GM19328 (cell line): ENCODE measurements at regions not wholly inside any gene's neighbourhood (a gene's known extent, or its start where the extent isn't known, plus 50 kb on each side); places are given as distances from the start of the nearest gene placed in this dataset.
A peak's percentile ranks its signal among the peaks of the same experiment; 100 is the strongest.

Experiments
- ATAC-seq: cut with Tn5 transposase; IDR thresholded peaks from one replicate; pipeline ENCODE4 v1.9.1; 2021; ENCODE audit warnings: mild to moderate bottlenecking, moderate library complexity; ENCODE audit not compliant: unreplicated experiment

DNA sequence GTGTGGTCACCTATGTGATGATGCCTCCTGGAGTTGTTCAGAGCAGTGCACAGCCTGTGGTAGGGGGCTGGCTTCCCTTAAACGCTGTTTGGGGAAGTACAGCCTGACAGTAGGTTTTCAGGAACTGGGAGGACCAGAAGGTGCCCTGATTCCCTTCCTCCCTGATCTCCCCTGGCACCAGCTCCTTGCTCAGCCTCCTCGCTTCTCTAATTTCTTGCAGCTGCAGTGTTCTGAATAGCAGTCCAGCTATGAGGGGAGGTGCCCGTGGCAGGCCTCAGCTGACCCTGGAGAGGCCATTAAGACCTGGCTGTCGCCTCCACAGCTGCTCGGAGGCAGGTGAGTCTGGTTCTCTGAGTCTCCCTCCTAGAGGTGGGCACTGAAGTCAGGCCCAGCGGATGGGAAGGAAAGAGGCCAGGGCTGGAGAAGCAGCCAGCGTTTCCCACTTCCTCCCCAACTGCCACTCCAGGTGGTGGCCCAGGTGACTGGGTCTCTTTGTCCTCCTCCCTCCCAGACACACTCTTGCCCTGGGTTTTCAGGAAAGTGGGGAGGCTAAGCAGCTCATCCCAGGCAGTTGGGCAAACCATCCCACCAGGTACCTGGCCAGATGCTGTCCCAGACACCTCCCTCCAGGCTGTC, 52.0 kb upstream of the RPL11 start:
- no peak for ATAC-seq

DNA sequence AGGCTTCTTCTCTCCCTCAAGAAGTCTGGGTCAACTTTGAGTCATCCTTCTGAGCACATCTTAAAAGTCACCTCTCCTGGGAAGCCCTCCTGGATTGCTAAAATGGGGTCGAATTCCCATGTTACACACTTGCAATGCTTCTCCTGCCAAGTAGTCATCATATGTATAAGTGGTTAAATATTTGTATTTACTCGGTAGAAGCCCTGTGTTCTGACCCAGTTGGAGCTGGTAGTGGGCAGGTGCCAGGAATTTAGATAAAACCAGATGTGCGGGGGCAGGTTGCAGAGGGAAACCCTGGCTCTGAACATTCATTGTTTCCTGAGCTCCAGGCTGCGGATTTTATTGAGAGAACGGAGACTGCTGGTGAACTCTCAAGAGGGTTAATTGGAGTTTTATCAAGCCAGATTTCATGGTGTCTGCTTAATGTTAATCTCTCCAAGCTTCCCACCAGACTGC, 52.8 kb upstream of the RPL11 start:
- no peak for ATAC-seq

DNA sequence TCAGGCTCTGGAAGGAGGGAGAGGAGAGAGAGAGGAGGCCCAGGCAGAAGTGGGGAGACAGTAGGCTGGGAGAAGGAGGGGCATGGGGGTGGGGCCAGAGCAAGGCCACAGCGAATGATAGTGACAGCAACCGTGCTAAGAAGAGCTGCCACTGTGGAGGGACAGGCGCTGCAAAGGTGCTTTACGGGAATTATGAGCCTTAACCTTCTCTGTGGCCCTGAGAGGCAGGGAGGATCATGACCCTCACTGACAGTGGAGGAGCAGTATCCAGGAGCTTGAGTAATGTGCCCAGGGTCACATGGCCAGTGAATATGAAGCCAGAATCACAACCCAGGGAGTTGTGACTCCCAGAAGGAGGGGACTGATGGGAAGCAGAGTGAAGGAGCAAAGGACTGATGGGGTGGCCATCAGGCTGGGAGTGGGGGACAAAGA, 53.4 kb upstream of the RPL11 start:
- ATAC-seq: no peak

DNA sequence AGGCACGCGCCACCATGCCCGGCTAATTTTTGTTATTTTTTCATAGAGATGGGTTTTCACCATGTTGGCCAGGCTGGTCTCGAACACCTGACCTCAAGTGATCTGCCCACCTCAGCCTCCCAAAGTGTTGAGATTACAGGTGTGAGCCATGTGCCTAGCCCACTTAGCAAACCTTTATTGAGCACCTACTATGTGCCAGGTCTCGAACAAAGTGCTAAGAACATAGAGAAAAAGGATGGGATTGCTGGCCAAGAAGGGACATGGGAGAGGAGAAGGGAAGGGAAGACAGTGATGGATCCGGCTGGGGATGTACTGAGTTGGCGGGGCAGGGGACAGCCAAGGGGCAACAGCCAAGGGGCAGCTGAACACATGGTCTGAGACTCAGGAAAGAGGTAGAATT, 55.6 kb upstream of the RPL11 start:
- no peak for ATAC-seq

DNA sequence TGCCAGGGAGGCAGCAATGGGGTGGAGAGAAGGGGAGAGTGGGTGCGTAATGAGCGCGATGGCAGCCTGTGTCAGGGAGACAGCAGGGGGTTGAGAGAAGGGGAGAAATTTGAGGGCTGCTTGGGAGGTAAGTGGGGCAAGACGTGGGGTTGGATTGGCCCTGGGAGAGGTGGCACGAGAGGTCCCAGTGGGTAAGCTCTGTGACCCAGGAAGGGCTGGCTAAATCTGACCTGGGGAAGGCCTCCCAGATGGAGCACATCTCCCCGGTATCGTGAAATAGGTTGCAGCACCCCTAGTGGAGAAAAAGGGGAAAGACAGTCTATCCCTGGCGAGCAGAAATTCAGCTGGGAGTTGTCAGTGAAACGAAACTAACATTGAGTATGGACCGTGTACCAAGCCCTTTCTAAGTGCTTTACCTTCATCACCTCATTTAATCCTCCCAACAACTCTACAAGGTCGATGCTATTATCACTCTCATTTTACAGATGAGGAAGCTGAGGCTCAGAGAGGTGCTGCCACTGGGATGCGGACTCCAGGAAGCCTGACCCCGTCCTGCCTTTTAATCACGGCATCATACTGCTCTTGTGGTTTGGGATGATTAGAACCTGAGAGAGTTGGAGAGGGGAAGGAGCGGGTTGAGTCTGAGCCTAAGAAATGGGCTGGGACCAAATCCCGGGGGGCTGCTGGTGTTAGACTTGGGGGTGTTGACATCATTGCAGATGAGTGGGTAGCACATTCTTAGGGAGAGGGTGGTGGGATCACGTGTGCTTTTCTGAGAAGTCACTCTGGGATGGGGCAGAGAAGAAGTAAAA, 56.6 kb upstream of the RPL11 start:
- no peak for ATAC-seq

DNA sequence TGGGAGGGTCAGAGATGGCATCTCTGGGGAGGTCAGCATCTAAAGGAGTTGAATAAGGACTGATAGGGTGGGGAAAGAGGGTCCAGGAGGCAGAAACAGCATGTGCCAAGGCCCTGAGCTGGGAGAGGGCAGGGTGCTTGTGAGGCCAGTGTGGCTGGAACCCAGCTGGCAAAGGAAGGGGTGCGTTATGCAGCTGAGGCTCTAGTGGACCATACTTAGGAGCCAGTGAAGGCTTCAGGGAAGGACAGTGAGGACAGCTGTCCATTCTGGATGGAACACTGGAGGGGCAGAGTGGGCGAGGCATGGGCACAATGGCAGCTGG, 57.1 kb upstream of the RPL11 start:
- ATAC-seq: no peak

DNA sequence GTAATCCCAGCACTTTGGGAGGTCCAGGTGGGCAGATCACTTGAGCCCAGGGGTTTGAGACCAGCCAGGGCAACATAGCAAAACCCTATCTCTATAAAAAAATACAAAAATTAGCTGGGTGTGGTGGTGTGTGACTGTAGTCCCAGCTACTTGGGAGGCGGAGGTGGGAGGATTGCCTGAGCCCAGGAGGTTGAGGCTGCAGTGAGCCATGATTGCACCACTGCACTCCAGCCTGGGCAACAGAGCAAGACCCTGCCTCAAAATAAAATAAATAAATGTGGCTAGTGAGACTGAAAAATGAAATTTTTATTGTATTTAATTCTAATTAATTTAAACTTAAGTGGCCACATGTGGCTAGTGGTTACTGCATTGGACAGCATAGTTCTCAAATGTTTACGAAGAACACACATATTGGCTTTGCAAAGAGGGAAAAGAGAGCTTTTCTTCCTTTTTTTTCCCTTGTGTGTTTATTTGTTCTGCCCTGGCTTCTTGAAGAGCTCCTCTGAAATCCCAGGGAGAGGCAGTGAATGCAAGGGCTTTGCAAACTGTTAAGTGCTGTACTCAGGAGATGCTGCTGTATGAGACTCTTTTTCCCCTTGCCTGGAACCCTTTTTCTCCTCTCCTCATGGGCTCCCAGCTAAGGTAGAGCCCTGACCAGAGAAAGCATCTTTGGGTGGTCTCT, 59.0 kb upstream of the RPL11 start:
- no peak for ATAC-seq

DNA sequence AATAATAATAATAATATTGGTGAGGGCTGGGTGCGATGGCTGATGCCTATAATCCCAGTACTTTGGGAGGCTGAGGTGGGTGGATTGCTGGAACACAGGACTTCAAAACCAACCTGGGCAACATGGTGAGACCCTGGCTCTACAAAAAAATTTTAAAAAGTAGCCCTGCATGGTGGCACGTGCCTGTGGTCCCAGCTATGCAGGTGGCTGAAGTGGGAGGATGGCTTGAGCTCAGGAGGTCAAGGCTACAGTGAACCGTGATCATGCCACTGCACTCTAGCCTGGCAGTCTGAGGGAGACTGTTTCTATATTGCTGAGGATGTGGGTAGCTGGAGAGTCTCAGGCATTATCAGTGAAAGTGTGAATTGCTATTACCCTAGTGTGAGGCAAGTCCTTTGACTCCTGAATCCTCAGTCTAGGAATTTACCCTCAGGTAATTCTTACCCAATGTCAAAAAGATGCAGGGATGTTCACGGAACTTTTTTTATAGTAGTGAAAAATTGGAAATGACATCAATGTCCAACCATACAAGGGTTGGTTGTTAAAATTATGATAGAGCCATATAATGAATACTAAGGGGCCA, 61.8 kb upstream of the RPL11 start:
- ATAC-seq: no peak

DNA sequence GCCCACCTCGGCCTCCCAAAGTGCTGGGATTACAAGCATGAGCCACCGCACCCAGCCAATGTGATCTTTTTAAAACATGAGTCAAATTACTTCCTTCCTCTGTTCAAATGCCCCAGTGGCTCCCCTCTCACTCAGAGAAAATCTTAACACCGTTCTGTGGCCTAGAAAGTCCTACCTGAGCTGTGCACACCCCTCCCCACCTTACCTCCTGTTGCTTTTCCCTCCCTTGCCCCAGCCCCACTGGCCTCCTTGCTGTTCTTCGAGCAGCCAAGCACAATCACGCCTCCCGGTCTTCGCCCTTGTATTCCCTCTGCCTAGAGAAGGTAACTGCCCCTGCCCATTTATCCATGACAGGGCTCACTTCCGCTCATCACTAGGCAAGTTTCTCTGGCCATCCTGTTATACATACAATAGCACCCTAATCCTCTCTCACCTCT, 62.6 kb upstream of the RPL11 start:
- ATAC-seq: no peak

DNA sequence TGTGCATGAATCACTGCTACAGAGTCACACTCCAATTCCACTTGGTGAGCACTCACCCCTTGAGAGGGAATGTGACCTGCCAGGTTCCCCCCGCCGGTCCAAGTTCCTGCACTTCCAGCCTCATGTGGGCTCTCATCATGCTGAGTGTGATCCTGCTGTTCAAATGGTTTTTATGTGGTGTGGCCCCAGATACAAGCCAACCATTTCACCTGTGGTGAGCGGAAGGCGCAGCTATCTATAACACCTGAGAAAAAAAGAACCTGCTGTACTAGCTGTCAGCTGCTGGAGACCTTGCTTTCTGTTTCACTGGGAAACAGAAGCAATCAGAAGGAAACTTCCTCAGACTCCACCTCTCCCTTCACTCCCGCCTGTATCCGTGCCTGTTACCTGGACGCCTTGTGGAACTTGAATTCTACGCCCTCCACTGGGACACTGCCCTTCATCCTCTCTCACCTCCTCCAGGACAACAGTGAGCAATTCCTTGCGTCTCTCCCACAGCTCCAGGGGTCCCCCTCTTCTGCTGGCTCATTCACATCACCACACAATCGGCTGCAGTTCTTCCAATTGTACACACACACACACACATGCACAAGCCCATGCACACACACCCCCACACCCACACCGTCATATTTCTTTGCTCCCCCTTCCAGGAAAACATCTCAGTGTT, 64.4 kb upstream of the RPL11 start:
- no peak for ATAC-seq

DNA sequence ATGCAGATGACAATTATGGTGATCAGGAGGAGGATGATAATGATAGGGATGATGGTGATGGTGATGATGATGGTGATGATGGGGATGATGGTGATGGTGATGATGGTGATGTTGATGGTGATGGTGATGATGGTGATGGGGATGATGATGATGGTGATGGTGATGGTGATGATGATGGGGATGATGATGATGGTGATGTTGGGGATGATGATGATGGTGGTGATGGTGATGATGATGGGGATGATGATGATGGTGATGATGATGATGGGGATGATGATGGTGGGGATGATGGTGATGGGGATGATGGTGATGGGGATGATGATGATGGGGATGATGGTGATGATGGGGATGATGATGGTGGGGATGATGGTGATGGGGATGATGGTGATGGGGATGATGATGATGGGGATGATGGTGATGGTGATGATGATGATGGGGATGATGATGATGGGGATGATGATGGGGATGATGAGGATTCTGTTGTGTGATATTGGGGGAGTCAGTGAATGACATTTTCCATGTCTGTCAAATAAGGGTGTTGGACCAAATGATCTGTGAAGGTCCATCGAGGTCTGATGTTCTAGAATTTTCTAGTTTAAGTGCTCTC, 65.6 kb upstream of the RPL11 start:
- no peak for ATAC-seq

DNA sequence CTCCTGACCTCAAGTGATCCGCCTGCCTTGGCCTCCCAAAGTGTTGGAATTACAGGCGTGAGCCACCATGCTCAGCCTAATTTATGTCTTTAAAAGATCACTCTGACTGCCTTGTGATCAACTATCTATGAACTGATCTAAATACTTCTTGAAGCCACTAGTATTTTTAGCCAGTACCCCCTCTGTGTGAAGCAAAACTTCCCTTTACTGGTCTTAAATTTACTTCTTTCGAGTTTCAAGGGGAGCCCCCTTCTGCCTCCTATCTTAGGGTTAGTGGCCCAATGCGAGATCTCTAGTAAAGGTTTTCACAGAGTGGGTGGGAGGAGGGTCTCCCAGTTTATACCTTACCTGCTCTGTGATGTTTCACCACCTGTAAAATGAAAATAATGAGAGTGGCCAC, 66.1 kb upstream of the RPL11 start:
- ATAC-seq: no peak

DNA sequence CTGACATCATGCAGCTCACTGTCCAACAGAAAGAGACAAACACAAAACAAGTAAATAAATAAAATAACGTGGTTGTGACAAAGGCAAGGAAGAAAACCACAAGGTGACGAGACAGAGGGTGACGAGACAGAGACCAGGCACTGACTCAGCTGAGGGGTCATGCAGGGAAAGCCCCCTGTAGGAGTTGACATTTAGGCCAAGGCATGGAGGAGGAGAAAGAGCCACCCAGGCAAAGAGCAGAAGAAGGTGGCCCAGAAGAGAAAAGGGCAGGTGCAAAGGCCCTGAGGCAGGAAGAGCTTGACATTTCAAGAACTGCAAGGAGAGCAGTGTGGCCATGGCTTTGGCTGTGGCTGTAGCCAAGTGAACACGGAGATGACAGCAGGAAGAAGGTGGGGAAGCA, 65.1 kb upstream of the ID3 start:
- no peak for ATAC-seq

DNA sequence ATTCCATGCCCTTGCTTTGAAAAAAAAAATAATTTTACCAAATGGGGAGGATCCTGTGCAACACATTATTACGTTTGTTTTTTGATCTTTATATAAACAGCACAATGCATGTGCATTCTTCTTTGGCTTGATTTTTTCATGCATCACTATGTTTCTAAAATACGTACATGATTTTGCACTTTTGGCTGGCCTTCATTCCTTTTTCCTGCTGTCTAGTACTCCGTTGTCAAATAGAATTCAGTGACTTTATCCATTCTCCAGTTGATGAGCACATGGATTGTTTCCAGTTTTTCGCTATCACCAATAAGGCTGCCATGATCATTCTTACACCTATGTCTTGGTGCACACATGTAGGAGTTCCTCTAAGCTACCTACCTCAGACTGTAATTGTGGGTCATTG, 63.0 kb upstream of the ID3 start:
- ATAC-seq: no peak

DNA sequence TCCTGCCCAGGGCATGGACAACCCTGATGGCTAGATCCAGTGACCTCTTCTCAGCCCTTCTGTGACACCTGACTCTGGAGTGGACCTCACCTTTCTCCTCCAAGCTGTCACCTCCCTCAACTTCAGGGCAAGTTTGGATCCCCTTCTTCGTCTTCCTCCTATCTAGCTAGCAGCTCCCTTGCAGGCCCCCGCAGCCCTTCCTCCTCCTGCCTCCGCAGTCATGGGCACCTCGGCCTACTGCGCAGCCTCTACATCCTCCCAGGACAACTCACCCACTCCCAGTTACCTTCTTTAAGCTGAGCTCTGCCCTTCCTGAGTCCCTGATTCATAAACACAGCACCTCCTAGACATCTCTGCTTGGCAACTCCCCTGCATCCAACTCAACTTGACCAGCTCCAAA, 61.3 kb upstream of the ID3 start:
- ATAC-seq: no peak

DNA sequence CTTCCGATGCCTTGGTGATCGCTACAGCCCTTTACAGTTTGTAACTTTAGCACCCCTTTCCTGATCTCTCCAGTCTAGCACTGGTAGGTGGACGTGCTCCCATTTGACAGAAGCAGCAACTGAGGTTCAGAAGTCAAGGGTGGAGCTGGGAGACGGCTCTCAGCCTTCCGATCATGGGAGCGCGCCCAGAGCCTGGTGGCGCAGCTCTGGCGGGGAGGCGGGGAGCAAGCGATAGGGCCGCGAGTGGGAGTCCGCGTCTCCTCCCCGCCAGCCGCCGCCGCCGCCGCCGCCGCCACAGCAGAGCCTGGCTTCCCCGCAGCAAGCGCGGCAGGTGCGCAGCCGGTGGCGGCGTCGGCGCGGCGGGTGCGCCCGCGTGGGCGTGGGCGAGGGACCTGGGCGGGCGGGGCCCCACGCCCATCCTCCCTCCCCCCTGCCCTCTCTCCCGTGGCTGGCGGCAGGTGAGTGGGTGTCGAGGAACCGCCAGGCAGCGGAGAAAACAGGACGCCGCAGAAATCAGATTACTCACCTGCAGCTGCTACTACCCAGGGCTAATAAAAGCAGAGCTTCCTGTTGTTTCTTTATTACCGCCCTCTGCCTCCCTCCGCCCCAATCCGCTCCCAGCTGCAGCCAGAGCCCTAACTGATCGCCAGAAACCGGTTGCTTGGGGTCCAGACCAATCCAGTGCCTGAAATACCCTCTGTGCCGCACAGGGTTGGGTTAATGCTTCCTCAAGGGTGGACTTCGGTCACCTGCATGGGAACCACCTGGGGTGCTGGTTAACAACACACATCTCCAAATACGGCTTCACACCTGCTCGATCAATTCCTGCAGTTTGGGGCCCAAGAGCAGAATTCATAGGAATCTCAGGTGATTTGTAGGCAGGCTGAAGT, 60.2 kb upstream of the ID3 start:
- ATAC-seq: peak; percentile 68

DNA sequence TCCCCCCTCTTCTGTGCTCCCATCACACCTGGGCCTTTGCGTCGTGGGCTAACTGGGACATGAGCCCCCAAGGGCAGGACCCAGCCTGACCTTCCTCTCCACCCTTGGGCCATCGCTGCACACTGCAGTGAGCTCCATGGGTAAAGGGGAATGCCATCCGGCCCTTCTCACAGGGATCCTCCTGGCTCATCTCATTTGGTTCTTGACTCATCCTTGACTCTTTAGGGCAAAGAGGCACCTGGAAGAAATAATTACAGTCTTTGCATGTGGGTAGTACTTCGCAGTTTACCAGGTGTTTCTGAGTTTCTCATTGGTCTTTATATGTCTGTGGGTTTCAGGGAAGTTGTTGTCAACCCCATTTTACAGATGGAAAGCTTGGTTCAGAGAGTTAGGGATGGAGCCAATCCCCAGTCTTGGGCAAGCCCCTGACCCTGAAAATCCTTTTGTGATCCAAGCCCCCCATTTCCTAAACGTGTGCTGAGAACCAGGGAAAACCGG, 59.3 kb upstream of the ID3 start:
- no peak for ATAC-seq

DNA sequence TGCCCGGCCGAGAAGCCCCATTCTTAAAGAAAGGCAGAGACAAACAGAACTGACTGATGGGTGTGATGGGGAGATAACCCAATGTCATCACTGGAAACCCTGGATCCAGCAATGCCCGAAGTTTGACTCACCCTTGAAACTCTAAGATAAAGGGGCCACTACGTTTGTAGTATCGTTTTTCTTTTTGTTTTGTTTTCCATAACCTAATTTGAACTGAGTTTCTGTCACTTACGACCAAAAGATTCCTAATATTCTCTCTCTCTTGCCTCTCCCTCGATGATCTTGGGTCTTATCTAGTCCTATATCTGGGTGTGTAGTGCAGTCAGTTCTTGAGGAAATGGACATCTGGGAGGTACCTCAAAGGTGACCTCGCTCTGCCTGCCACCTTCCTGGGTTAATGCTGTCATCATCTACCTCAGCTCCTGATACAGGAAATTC, 57.8 kb upstream of the ID3 start:
- ATAC-seq: no peak

DNA sequence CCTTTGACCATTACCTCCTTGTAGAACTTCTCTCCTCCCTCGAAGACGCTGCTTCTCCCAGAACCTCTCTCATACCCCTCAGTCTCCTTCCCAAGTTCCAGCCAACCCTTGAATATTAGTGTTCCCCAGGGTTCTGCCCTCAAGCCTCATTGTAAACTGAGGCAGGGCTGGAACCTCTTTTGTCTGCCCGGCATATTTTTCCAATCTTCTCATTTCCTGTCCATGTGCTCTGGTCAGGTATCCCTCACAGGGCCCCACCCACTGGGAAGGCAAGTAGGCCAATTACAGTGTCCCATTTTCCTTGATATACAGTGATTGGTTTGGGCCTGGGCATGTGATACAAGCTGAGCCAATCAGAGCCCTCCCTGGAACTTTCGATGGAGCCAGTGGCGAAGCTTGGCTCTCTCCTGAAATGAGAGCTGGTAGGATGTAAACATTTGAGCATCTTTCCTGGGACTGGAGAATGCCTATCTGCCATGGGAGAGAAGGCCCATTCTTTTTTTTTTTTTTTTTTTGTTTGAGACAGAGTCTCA, 57.1 kb upstream of the ID3 start:
- no peak for ATAC-seq
